Esophagus squamous epithelium (tissue), 4 donors: ENCODE measurements at regions not wholly inside any gene's neighbourhood (a gene's known extent, or its start where the extent isn't known, plus 50 kb on each side); places are given as distances from the start of the nearest gene placed in this dataset.

ENCODE experiments used
- CTCF ChIP-seq, 6 experiments: fragments of 450-650 bp in 4 of 6; fragments of 200-600 bp in 2 of 6; sonication (generic) in 2 of 6; IDR thresholded peaks; one replicate each; pipeline ENCODE4 v1.5.1; 2016 to 2019; ENCODE audit warnings: antibody characterized with exemption in 6 of 6, mild to moderate bottlenecking in 4 of 6, moderate library complexity in 4 of 6
- POLR2A ChIP-seq, 4 donors: fragments of 450-650 bp; IDR thresholded peaks; one replicate each; pipeline ENCODE4 v1.6.1; 2017; ENCODE audit warnings: antibody characterized with exemption in 4 of 4, mild to moderate bottlenecking in 4 of 4, moderate library complexity in 3 of 4

GRCh38 chr7:84568781-84569180, 374.2 kb upstream of the SEMA3A start:
- TF ChIP-seq CTCF (IDR thresholded peaks at IDR 0.05) (no peak), POLR2A (IDR thresholded peaks at IDR 0.05) (no peak)
